ENCODE measurements at regions not wholly inside any gene's neighbourhood (a gene's known extent, or its start where the extent isn't known, plus 50 kb on each side); places are given as distances from the start of the nearest gene placed in this dataset.

DNA sequence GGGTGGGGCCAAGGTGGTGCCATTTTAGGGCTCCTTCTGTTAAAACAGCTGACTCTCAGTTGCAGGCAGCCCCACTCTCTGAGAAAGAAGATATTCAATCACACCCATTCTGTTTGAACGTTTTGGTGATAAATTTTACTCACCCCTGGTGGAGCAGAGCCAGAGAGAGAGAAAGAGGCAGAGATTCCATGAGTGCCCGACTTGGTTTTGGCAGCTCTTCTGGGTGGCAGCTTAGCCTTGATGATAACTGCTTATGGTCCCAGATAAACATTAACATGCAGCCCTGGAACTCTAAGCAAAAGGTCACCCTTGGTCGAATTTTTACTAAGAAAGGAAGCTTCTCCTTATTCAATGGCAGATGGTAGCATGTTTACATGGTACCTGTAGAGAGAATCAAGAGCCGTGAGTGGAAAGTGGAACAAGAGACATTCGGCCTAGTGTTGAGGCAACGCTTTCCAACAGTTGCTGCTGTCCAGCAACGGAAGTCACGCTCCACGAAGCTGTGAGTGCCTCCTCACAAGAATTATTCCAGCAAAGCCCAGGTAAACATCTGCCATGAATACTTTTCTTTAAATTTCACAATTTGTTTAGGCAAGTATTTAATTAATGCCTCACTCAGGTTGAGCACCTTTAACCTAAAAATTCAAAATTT lies 530.6 kb upstream of the ROBO2 start:
- no peak for TF ChIP-seq SIN3A (IDR thresholded peaks at IDR 0.05; ENCODE audit: borderline replicate concordance, insufficient read depth, low read depth, low read length)
- TF ChIP-seq, protein P1, sequence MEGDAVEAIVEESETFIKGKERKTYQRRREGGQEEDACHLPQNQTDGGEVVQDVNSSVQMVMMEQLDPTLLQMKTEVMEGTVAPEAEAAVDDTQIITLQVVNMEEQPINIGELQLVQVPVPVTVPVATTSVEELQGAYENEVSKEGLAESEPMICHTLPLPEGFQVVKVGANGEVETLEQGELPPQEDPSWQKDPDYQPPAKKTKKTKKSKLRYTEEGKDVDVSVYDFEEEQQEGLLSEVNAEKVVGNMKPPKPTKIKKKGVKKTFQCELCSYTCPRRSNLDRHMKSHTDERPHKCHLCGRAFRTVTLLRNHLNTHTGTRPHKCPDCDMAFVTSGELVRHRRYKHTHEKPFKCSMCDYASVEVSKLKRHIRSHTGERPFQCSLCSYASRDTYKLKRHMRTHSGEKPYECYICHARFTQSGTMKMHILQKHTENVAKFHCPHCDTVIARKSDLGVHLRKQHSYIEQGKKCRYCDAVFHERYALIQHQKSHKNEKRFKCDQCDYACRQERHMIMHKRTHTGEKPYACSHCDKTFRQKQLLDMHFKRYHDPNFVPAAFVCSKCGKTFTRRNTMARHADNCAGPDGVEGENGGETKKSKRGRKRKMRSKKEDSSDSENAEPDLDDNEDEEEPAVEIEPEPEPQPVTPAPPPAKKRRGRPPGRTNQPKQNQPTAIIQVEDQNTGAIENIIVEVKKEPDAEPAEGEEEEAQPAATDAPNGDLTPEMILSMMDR (IDR thresholded peaks at IDR 0.05), result no peak
- TF ChIP-seq, protein P2, sequence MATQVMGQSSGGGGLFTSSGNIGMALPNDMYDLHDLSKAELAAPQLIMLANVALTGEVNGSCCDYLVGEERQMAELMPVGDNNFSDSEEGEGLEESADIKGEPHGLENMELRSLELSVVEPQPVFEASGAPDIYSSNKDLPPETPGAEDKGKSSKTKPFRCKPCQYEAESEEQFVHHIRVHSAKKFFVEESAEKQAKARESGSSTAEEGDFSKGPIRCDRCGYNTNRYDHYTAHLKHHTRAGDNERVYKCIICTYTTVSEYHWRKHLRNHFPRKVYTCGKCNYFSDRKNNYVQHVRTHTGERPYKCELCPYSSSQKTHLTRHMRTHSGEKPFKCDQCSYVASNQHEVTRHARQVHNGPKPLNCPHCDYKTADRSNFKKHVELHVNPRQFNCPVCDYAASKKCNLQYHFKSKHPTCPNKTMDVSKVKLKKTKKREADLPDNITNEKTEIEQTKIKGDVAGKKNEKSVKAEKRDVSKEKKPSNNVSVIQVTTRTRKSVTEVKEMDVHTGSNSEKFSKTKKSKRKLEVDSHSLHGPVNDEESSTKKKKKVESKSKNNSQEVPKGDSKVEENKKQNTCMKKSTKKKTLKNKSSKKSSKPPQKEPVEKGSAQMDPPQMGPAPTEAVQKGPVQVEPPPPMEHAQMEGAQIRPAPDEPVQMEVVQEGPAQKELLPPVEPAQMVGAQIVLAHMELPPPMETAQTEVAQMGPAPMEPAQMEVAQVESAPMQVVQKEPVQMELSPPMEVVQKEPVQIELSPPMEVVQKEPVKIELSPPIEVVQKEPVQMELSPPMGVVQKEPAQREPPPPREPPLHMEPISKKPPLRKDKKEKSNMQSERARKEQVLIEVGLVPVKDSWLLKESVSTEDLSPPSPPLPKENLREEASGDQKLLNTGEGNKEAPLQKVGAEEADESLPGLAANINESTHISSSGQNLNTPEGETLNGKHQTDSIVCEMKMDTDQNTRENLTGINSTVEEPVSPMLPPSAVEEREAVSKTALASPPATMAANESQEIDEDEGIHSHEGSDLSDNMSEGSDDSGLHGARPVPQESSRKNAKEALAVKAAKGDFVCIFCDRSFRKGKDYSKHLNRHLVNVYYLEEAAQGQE (IDR thresholded peaks at IDR 0.05; ENCODE audit: insufficient read depth in 1 of 2, low read depth in 2 of 2, low read length in 1 of 2), result no peak
- TF ChIP-seq POLR2AphosphoS5 (IDR thresholded peaks at IDR 0.05; ENCODE audit: low read depth, low read length), result no peak

Data from Panc1 (cell line).